H9 (cell line): ENCODE measurements at regions not wholly inside any gene's neighbourhood (a gene's known extent, or its start where the extent isn't known, plus 50 kb on each side); places are given as distances from the start of the nearest gene placed in this dataset.

Experiments
- DNase-seq: peaks from one replicate; pipeline ENCODE4 v3.0.0-alpha.2; 2017
- H2AFZ ChIP-seq: one replicate; pipeline ENCODE4 v1.6.1; 2013; ENCODE audit warnings: mild to moderate bottlenecking, low read length, control low read depth, moderate library complexity
- H2AK5ac ChIP-seq: 2 replicates; pipeline ENCODE4 v1.6.1; 2013; ENCODE audit warnings: low read length, control low read depth, mixed read lengths; ENCODE audit not compliant: insufficient read length
- H2BK120ac ChIP-seq: one replicate; pipeline ENCODE4 v1.6.1; 2013; ENCODE audit warnings: low read depth, mild to moderate bottlenecking, low read length, control low read depth, inconsistent platforms; ENCODE audit not compliant: poor library complexity, severe bottlenecking
- H2BK12ac ChIP-seq: 2 replicates; pipeline ENCODE4 v1.6.1; 2013; ENCODE audit warnings: low read length, control low read depth, mixed read lengths, low read depth; ENCODE audit not compliant: insufficient read length
- H2BK15ac ChIP-seq: 2 replicates; pipeline ENCODE4 v1.6.1; 2013; ENCODE audit warnings: low read depth, low read length, control low read depth
- H2BK20ac ChIP-seq: one replicate; pipeline ENCODE4 v1.6.1; 2013; ENCODE audit warnings: low read depth, mild to moderate bottlenecking, low read length, control low read depth, inconsistent platforms; ENCODE audit not compliant: poor library complexity, severe bottlenecking
- H2BK5ac ChIP-seq: 2 replicates; pipeline ENCODE4 v1.6.1; 2013; ENCODE audit warnings: low read length, control low read depth, mixed read lengths; ENCODE audit not compliant: insufficient read length
- H3K14ac ChIP-seq: 2 replicates; pipeline ENCODE4 v1.6.1; 2013; ENCODE audit warnings: low read length, control low read depth; ENCODE audit not compliant: insufficient read depth
- H3K18ac ChIP-seq: 2 replicates; pipeline ENCODE4 v1.6.1; 2013; ENCODE audit warnings: low read depth, mild to moderate bottlenecking, mixed read lengths, low read length, control low read depth; ENCODE audit not compliant: insufficient read length
- H3K23ac ChIP-seq: 2 replicates; pipeline ENCODE4 v1.6.1; 2013; ENCODE audit warnings: low read length, control low read depth, mixed read lengths, low read depth; ENCODE audit not compliant: insufficient read length
- H3K23me2 ChIP-seq: 2 replicates; pipeline ENCODE4 v1.6.1; 2013; ENCODE audit warnings: low read depth, mild to moderate bottlenecking, mixed read lengths, low read length, control low read depth; ENCODE audit not compliant: insufficient read length, poor library complexity, severe bottlenecking
- H3K27ac ChIP-seq: 2 replicates; pipeline ENCODE4 v1.5.1; 2013; ENCODE audit warnings: low read length, control low read depth, mixed read lengths, low read depth; ENCODE audit not compliant: insufficient read length
- H3K27me3 ChIP-seq: 2 replicates; pipeline ENCODE4 v1.6.1; 2013; ENCODE audit warnings: low read length, control low read depth, inconsistent platforms; ENCODE audit not compliant: insufficient read depth
- H3K4ac ChIP-seq: 2 replicates; pipeline ENCODE4 v1.6.1; 2013; ENCODE audit warnings: low read depth, mild to moderate bottlenecking, control low read depth, inconsistent platforms, low read length, moderate library complexity
- H3K4me1 ChIP-seq: 2 replicates; pipeline ENCODE4 v1.6.1; 2013; ENCODE audit warnings: low read length, control low read depth, inconsistent platforms; ENCODE audit not compliant: insufficient read depth
- H3K4me2 ChIP-seq: 2 replicates; pipeline ENCODE4 v1.6.1; 2013; ENCODE audit warnings: low read length, control low read depth, mixed read lengths; ENCODE audit not compliant: insufficient read length, insufficient read depth
- H3K56ac ChIP-seq: 2 replicates; pipeline ENCODE4 v1.6.1; 2013; ENCODE audit warnings: low read depth, mild to moderate bottlenecking, mixed read lengths, low read length, control low read depth; ENCODE audit not compliant: insufficient read length
- H3K79me1 ChIP-seq: 2 replicates; pipeline ENCODE4 v1.6.1; 2013; ENCODE audit warnings: low read depth, mild to moderate bottlenecking, moderate library complexity, low read length, control low read depth, inconsistent platforms; ENCODE audit not compliant: insufficient read depth, poor library complexity, severe bottlenecking
- H3K79me2 ChIP-seq: 2 replicates; pipeline ENCODE4 v1.6.1; 2013; ENCODE audit warnings: low read length, control low read depth, inconsistent platforms; ENCODE audit not compliant: insufficient read depth
- H3K9ac ChIP-seq: 2 replicates; pipeline ENCODE4 v1.6.1; 2013; ENCODE audit warnings: low read length, control low read depth, mixed read lengths; ENCODE audit not compliant: insufficient read length; ENCODE audit errors: extremely low read depth
- H3K9me3 ChIP-seq: one replicate; pipeline ENCODE4 v1.6.1; 2013; ENCODE audit warnings: low read depth, low read length, inconsistent platforms; ENCODE audit not compliant: control insufficient read depth
- H3T11ph ChIP-seq: one replicate; pipeline ENCODE4 v1.6.1; 2013; ENCODE audit warnings: mild to moderate bottlenecking, low read length, control low read depth, inconsistent platforms
- H4K20me1 ChIP-seq: one replicate; pipeline ENCODE4 v1.6.1; 2013; ENCODE audit not compliant: control insufficient read depth, insufficient read length, insufficient read depth
- H4K5ac ChIP-seq: 2 replicates; pipeline ENCODE4 v1.6.1; 2013; ENCODE audit warnings: low read depth, mild to moderate bottlenecking, mixed read lengths, low read length, control low read depth; ENCODE audit not compliant: insufficient read length
- H4K8ac ChIP-seq: replicated peaks from 2 replicates; pipeline ENCODE4 v1.6.1; 2013; ENCODE audit warnings: low read length, control low read depth, mixed read lengths, low read depth; ENCODE audit not compliant: insufficient read length
- H4K91ac ChIP-seq: 2 replicates; pipeline ENCODE4 v1.6.1; 2013; ENCODE audit warnings: low read depth, mild to moderate bottlenecking, moderate library complexity, mixed read lengths, low read length, control low read depth; ENCODE audit not compliant: insufficient read length
- H3K27ac Mint-ChIP-seq, 3 experiments: 2 replicates in 2 of 3; 3 replicates in 1 of 3; pipeline ENCODE4 v1.8.0; 2020 to 2021; ENCODE audit warnings: mixed read lengths in 3 of 3, mild to moderate bottlenecking in 1 of 3, moderate library complexity in 1 of 3
- H3K27me3 Mint-ChIP-seq: 2 replicates; pipeline ENCODE4 v1.8.0; 2021; ENCODE audit warnings: low read depth, mild to moderate bottlenecking, moderate library complexity, mixed read lengths
- H3K36me3 Mint-ChIP-seq, 3 experiments: 2 replicates in 2 of 3; 3 replicates in 1 of 3; pipeline ENCODE4 v1.8.0; 2020 to 2021; ENCODE audit warnings: low read depth in 3 of 3, mixed read lengths in 3 of 3; ENCODE audit not compliant: insufficient read depth in 1 of 3
- H3K4me1 Mint-ChIP-seq, 2 experiments: 2 replicates each; pipeline ENCODE4 v1.8.0; 2020; ENCODE audit warnings: mixed read lengths in 2 of 2
- H3K4me3 Mint-ChIP-seq, 2 experiments: 2 replicates in 1 of 2; 3 replicates in 1 of 2; pipeline ENCODE4 v1.8.0; 2020 to 2021; ENCODE audit warnings: mild to moderate bottlenecking in 2 of 2, mixed read lengths in 2 of 2, moderate library complexity in 1 of 2
- H3K9me3 Mint-ChIP-seq, 2 experiments: 2 replicates in 1 of 2; 3 replicates in 1 of 2; pipeline ENCODE4 v1.8.0; 2020; ENCODE audit warnings: mild to moderate bottlenecking in 2 of 2, mixed read lengths in 2 of 2, moderate library complexity in 1 of 2
- CTCF ChIP-seq: fragments of 200-600 bp; sonication (generic); conservative IDR thresholded peaks from 3 replicates; pipeline ENCODE4 v1.8.0; 2021; ENCODE audit warnings: antibody characterized with exemption, mild to moderate bottlenecking
- WGBS: extraction: QIAGEN DNeasy Blood & Tissue Kit; methylation state at CpG from one replicate; pipeline ENCODE4 v1.1.7; 2013; ENCODE audit warnings: missing lambda C conversion rate, low lambda C conversion rate, mixed read lengths; ENCODE audit not compliant: insufficient read length; ENCODE audit errors: extremely low coverage; 5-methylcytosine and 5-hydroxymethylcytosine counted together

GRCh38 chr4:124804041-124804440 lies 91.5 kb upstream of the ANKRD50 start:
- H2BK5ac ChIP-seq = no peak overlapping the region
- no peaks in the 10 kb centered on the region for H3K27me3 ChIP-seq
- Mint-ChIP-seq H3K4me3 (no peak overlapping the region), H3K9me3 (peaks cover 3 to 7% of the 10 kb centered on the region in 2 experiments; a peak in 3 of 5 replicates), H3K27ac (no peak overlapping the region), H3K27me3 (no peaks in the 10 kb centered on the region), H3K36me3 (peaks cover 2 to 9% (median 6%) of the 10 kb centered on the region in 3 experiments; a peak in 4 of 7 replicates), H3K4me1 (peaks cover 10 to 15% of the 10 kb centered on the region in 2 experiments)
- H4K5ac ChIP-seq = no peak overlapping the region
- H2BK20ac ChIP-seq = no peak overlapping the region
- H3K4ac ChIP-seq = no peak overlapping the region
- H2AK5ac ChIP-seq = no peak overlapping the region
- H4K8ac ChIP-seq = no peak overlapping the region
- no peak overlapping the region for H2BK15ac ChIP-seq
- no peaks in the 10 kb centered on the region for H3K4me1 ChIP-seq
- no peaks in the 10 kb centered on the region for H3K9me3 ChIP-seq
- no peak overlapping the region for H3K9ac ChIP-seq
- H2BK120ac ChIP-seq = no peak overlapping the region
- H3K27ac ChIP-seq = no peak overlapping the region
- H3K23ac ChIP-seq = no peak overlapping the region
- no peak overlapping the region for H3K14ac ChIP-seq
- no peak for DNase-seq
- H3K56ac ChIP-seq = no peak overlapping the region
- no peak overlapping the region for H3T11ph ChIP-seq
- no peaks in the 10 kb centered on the region for H3K79me2 ChIP-seq
- no CpG with 5 or more reads among the region's 4 CpGs for WGBS
- no peak overlapping the region for H2BK12ac ChIP-seq
- no peaks in the 10 kb centered on the region for H3K79me1 ChIP-seq
- no peak overlapping the region for H2AFZ ChIP-seq
- no peak overlapping the region for H4K91ac ChIP-seq
- H3K23me2 ChIP-seq = no peaks in the 10 kb centered on the region
- no peaks in the 10 kb centered on the region for H4K20me1 ChIP-seq
- no peak for TF ChIP-seq CTCF
- H3K18ac ChIP-seq = no peak overlapping the region
- H3K4me2 ChIP-seq = no peak overlapping the region
